Superior temporal gyrus (tissue), 1 donor: ENCODE measurements at regions not wholly inside any gene's neighbourhood (a gene's known extent, or its start where the extent isn't known, plus 50 kb on each side); places are given as distances from the start of the nearest gene placed in this dataset.

Experiments
- DNase-seq: peaks from one replicate; pipeline ENCODE4 v3.0.0-alpha.2; 2016; ENCODE audit errors: extremely low spot score

GRCh38 chr7:142334236-142334635 is 76.4 kb upstream of the PRSS58 start:
- peak; percentile 90 for DNase-seq

GRCh38 chr7:142332421-142332820 is 74.6 kb upstream of the PRSS58 start:
- DNase-seq = peak; percentile 49

GRCh38 chr7:142331941-142332340 is 74.1 kb upstream of the PRSS58 start:
- DNase-seq = no peak

GRCh38 chr7:142329062-142329790 is 71.4 kb upstream of the PRSS58 start:
- DNase-seq = no peak

- no peak for DNase-seq
Measured at GRCh38 chr7:142328551-142328950, 70.7 kb upstream of the PRSS58 start.

- no peak for DNase-seq
Measured at GRCh38 chr7:142327628-142328405, 70.0 kb upstream of the PRSS58 start.

GRCh38 chr7:142323706-142324105 is 65.8 kb upstream of the PRSS58 start:
- peak; percentile 82 for DNase-seq

GRCh38 chr7:142321391-142321790 is 63.5 kb upstream of the PRSS58 start:
- DNase-seq = no peak

GRCh38 chr7:142320883-142321282 is 63.0 kb upstream of the PRSS58 start:
- no peak for DNase-seq

- no peak for DNase-seq
Measured at GRCh38 chr7:142319970-142320369, 62.1 kb upstream of the PRSS58 start.

GRCh38 chr7:142314281-142314680 is 56.4 kb upstream of the PRSS58 start:
- no peak for DNase-seq

GRCh38 chr7:142313528-142313927 is 55.7 kb upstream of the PRSS58 start:
- no peak for DNase-seq

GRCh38 chr7:142311876-142312275 is 54.0 kb upstream of the PRSS58 start:
- DNase-seq = no peak

- no peak for DNase-seq
Measured at GRCh38 chr7:142308918-142309317, 51.1 kb upstream of the PRSS58 start.

- no peak for DNase-seq
Measured at GRCh38 chr7:142308326-142308725, 50.5 kb upstream of the PRSS58 start.
